H1 (cell line): ENCODE measurements at regions not wholly inside any gene's neighbourhood (a gene's known extent, or its start where the extent isn't known, plus 50 kb on each side); places are given as distances from the start of the nearest gene placed in this dataset.

ENCODE experiments used
- EP300 ChIP-seq, 2 experiments: IDR thresholded peaks; 1 replicate in 1 of 2; 2 replicates in 1 of 2; pipeline ENCODE4 v1.6.1; 2011 to 2012; ENCODE audit warnings: low read depth in 2 of 2, low read length in 2 of 2, mild to moderate bottlenecking in 2 of 2, borderline replicate concordance in 1 of 2, inconsistent platforms in 1 of 2, moderate library complexity in 1 of 2
- ZNF274 ChIP-seq: IDR thresholded peaks from 2 replicates; pipeline ENCODE4 v1.7.0; 2012; ENCODE audit warnings: low read length, borderline replicate concordance; ENCODE audit errors: extremely low read depth

DNA sequence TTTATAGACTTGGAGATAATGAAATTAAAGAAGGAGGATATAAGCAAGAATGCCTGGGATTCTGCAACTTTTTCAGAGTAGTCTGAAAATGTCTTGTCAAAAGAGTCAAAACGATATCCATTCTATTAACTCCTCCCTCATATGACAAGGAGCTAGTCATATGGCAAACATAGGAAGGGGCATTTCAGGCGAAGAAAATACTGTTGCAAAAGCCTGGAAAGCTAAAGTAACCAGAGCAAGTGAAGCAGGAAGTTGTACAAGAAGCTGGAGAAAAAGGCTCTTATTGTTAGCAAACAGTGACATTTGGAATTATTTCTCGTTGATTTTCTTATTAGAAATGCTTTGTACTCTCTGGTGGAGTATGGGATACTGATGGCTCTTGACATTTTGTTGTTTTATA, 94.0 kb upstream of the PTPRD start (continued):
- TF ChIP-seq EP300 (IDR thresholded peaks at IDR 0.05; ENCODE audit: borderline replicate concordance in 1 of 2, low read depth in 2 of 2, low read length in 2 of 2) = no peak
- no peak for TF ChIP-seq ZNF274
